ENCODE measurements at regions not wholly inside any gene's neighbourhood (a gene's known extent, or its start where the extent isn't known, plus 50 kb on each side); places are given as distances from the start of the nearest gene placed in this dataset.
"Not testable (repeated sequence)": the region's sequence is repeated elsewhere in the genome, so short reads cannot be mapped to it uniquely, and the experiment has no call there.

- Mint-ChIP-seq H3K4me3 (peak overlapping the region; percentile 22), H3K9me3 (no peaks in the 10 kb centered on the region)
Observed at GRCh38 chr13:28582225-28582891, 76.6 kb upstream of the POMP start.

GRCh38 chr13:28581451-28581850, 77.5 kb upstream of the POMP start:
- Mint-ChIP-seq H3K27ac (no peak overlapping the region), H3K9me3 (no peaks in the 10 kb centered on the region), H3K36me3 (no peaks in the 10 kb centered on the region), H3K4me3 (no peak overlapping the region), H3K4me1 (peaks cover 22% of the 10 kb centered on the region)
- DNase-seq (ENCODE audit: low spot score in 2 of 2) = no peak
- ATAC-seq = no peak

More at GRCh38 chr13:28582225-28582891, 76.6 kb upstream of the POMP start:
- no peak overlapping the region for H3K27ac Mint-ChIP-seq
- DNase-seq (ENCODE audit: low spot score in 2 of 2) (no peak), ATAC-seq (peak; percentile 73)
- H3K36me3 Mint-ChIP-seq = no peaks in the 10 kb centered on the region
- peaks cover 22% of the 10 kb centered on the region for H3K4me1 Mint-ChIP-seq

- Mint-ChIP-seq H3K27ac (no peak overlapping the region), H3K9me3 (no peaks in the 10 kb centered on the region), H3K36me3 (no peaks in the 10 kb centered on the region), H3K4me1 (peaks cover 16% of the 10 kb centered on the region), H3K4me3 (no peak overlapping the region)
- DNase-seq (ENCODE audit: low spot score in 2 of 2) (no peak), ATAC-seq (no peak)
Observed at GRCh38 chr13:28579736-28580135, 79.2 kb upstream of the POMP start.

GRCh38 chr13:28579322-28579721, 79.6 kb upstream of the POMP start:
- ATAC-seq = no peak
- no peaks in the 10 kb centered on the region for H3K36me3 Mint-ChIP-seq
- no peak overlapping the region for H3K27ac Mint-ChIP-seq
- DNase-seq (ENCODE audit: low spot score in 2 of 2) = no peak
- no peaks in the 10 kb centered on the region for H3K9me3 Mint-ChIP-seq
- no peak overlapping the region for H3K4me3 Mint-ChIP-seq
- H3K4me1 Mint-ChIP-seq = peaks cover 20% of the 10 kb centered on the region

- Mint-ChIP-seq H3K4me3 (no peak overlapping the region), H3K36me3 (no peaks in the 10 kb centered on the region), H3K9me3 (peaks cover 2% of the 10 kb centered on the region), H3K4me1 (peaks cover 14% of the 10 kb centered on the region), H3K27ac (no peak overlapping the region)
- no peak for ATAC-seq
- DNase-seq (ENCODE audit: low spot score in 2 of 2) = no peak
Observed at GRCh38 chr13:28576067-28576466, 81.1 kb upstream of the FLT1 start.

- Mint-ChIP-seq H3K9me3 (peaks cover 2% of the 10 kb centered on the region), H3K4me1 (peaks cover 14% of the 10 kb centered on the region), H3K36me3 (no peaks in the 10 kb centered on the region), H3K4me3 (no peak overlapping the region), H3K27ac (peak overlapping the region; percentile 30)
- DNase-seq (ENCODE audit: low spot score in 2 of 2) (no peak), ATAC-seq (no peak)
Observed at GRCh38 chr13:28575200-28575599, 80.3 kb upstream of the FLT1 start.

- Mint-ChIP-seq H3K36me3 (no peaks in the 10 kb centered on the region), H3K4me3 (no peak overlapping the region), H3K4me1 (peaks cover 14% of the 10 kb centered on the region), H3K27ac (peak overlapping the region; percentile 30), H3K9me3 (peaks cover 2% of the 10 kb centered on the region)
- ATAC-seq (peak; percentile 90), DNase-seq (ENCODE audit: low spot score in 2 of 2) (peak in 1 of 2 donors; percentile 5)
Observed at GRCh38 chr13:28574617-28575142, 79.8 kb upstream of the FLT1 start.

- no peak for ATAC-seq
- Mint-ChIP-seq H3K4me1 (peaks cover 14% of the 10 kb centered on the region), H3K4me3 (no peak overlapping the region), H3K27ac (peak overlapping the region; percentile 30), H3K36me3 (no peaks in the 10 kb centered on the region), H3K9me3 (peaks cover 2% of the 10 kb centered on the region)
- DNase-seq (ENCODE audit: low spot score in 2 of 2) = no peak
Observed at GRCh38 chr13:28573595-28574373, 78.9 kb upstream of the FLT1 start.

GRCh38 chr13:28572871-28573270, 77.9 kb upstream of the FLT1 start:
- H3K9me3 Mint-ChIP-seq = peaks cover 2% of the 10 kb centered on the region
- DNase-seq (ENCODE audit: low spot score in 2 of 2) = no peak
- no peak overlapping the region for H3K4me3 Mint-ChIP-seq
- no peak overlapping the region for H3K27ac Mint-ChIP-seq
- H3K4me1 Mint-ChIP-seq = peaks cover 14% of the 10 kb centered on the region
- H3K36me3 Mint-ChIP-seq = no peaks in the 10 kb centered on the region
- no peak for ATAC-seq

GRCh38 chr13:28570356-28570755, 75.4 kb upstream of the FLT1 start:
- H3K4me1 Mint-ChIP-seq = peaks cover 13% of the 10 kb centered on the region
- not testable (repeated sequence) for DNase-seq (ENCODE audit: low spot score in 2 of 2); ATAC-seq; H3K27ac Mint-ChIP-seq; H3K4me3 Mint-ChIP-seq; H3K9me3 Mint-ChIP-seq; H3K36me3 Mint-ChIP-seq

GRCh38 chr13:28569886-28570285, 75.0 kb upstream of the FLT1 start:
- ATAC-seq = no peak

GRCh38 chr13:28568286-28568685, 73.4 kb upstream of the FLT1 start:
- Mint-ChIP-seq H3K27ac (no peak overlapping the region), H3K4me3 (no peak overlapping the region), H3K9me3 (no peaks in the 10 kb centered on the region), H3K36me3 (no peaks in the 10 kb centered on the region), H3K4me1 (no peaks in the 10 kb centered on the region)
- DNase-seq (ENCODE audit: low spot score in 2 of 2) (no peak), ATAC-seq (peak; percentile 35)

More at GRCh38 chr13:28569886-28570285, 75.0 kb upstream of the FLT1 start:
- Mint-ChIP-seq H3K9me3 (peaks cover 2% of the 10 kb centered on the region), H3K4me3 (no peak overlapping the region), H3K4me1 (peaks cover 8% of the 10 kb centered on the region), H3K36me3 (no peaks in the 10 kb centered on the region), H3K27ac (no peak overlapping the region)
- DNase-seq (ENCODE audit: low spot score in 2 of 2) = no peak

GRCh38 chr13:28566891-28567290, 72.0 kb upstream of the FLT1 start:
- no peak overlapping the region for H3K4me3 Mint-ChIP-seq
- DNase-seq (ENCODE audit: low spot score in 2 of 2) (no peak), ATAC-seq (no peak)
- no peaks in the 10 kb centered on the region for H3K36me3 Mint-ChIP-seq
- H3K4me1 Mint-ChIP-seq = no peaks in the 10 kb centered on the region
- H3K27ac Mint-ChIP-seq = no peak overlapping the region
- H3K9me3 Mint-ChIP-seq = no peaks in the 10 kb centered on the region

- H3K36me3 Mint-ChIP-seq = no peaks in the 10 kb centered on the region
- no peaks in the 10 kb centered on the region for H3K4me1 Mint-ChIP-seq
- DNase-seq (ENCODE audit: low spot score in 2 of 2) (no peak), ATAC-seq (no peak)
- no peak overlapping the region for H3K27ac Mint-ChIP-seq
- H3K9me3 Mint-ChIP-seq = no peaks in the 10 kb centered on the region
- H3K4me3 Mint-ChIP-seq = no peak overlapping the region
Observed at GRCh38 chr13:28566283-28566682, 71.4 kb upstream of the FLT1 start.

GRCh38 chr13:28564030-28564429, 69.1 kb upstream of the FLT1 start:
- no peaks in the 10 kb centered on the region for H3K9me3 Mint-ChIP-seq
- DNase-seq (ENCODE audit: low spot score in 2 of 2) (no peak), ATAC-seq (no peak)
- H3K27ac Mint-ChIP-seq = no peak overlapping the region
- H3K36me3 Mint-ChIP-seq = no peaks in the 10 kb centered on the region
- H3K4me3 Mint-ChIP-seq = no peak overlapping the region
- no peaks in the 10 kb centered on the region for H3K4me1 Mint-ChIP-seq

- Mint-ChIP-seq H3K36me3 (no peaks in the 10 kb centered on the region), H3K4me3 (no peak overlapping the region), H3K4me1 (no peaks in the 10 kb centered on the region), H3K9me3 (no peaks in the 10 kb centered on the region), H3K27ac (no peak overlapping the region)
- ATAC-seq = no peak
- DNase-seq (ENCODE audit: low spot score in 2 of 2) = no peak
Observed at GRCh38 chr13:28563609-28564008, 68.7 kb upstream of the FLT1 start.

Measured in stimulated activated effector memory CD8-positive, alpha-beta T cell treated with anti-CD3 and anti-CD28 coated beads, Interleukin-12 subunit alpha, Interleukin-12 subunit beta, amount 100 ng/mL, for 72 hours (primary cell).